GM12801 (cell line): ENCODE measurements at regions not wholly inside any gene's neighbourhood (a gene's known extent, or its start where the extent isn't known, plus 50 kb on each side); places are given as distances from the start of the nearest gene placed in this dataset.

Source experiments
- CTCF ChIP-seq: IDR thresholded peaks from one replicate; pipeline ENCODE4 v1.5.1; 2011; ENCODE audit warnings: control low read depth; ENCODE audit not compliant: insufficient read length; ENCODE audit errors: extremely low read depth

DNA sequence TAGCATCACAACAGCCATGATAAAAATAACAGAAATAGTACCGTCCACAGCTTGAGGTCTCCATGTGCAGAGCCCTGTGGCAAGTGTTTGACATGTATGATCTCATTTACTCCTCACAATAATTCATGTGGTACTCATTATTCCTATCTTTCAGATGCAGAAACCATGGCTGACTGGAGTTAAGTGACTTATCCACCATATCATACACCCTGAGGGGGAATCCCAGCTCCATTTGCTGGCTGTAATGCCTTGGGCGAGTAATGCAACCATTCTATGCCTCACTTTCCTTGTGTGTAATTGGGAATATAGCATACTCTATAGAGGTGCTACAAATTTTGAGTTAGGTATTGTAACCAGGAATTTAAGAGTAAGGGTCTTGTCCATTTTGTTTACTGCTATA, 347.0 kb upstream of the CLINT1 start:
- TF ChIP-seq CTCF: no peak

DNA sequence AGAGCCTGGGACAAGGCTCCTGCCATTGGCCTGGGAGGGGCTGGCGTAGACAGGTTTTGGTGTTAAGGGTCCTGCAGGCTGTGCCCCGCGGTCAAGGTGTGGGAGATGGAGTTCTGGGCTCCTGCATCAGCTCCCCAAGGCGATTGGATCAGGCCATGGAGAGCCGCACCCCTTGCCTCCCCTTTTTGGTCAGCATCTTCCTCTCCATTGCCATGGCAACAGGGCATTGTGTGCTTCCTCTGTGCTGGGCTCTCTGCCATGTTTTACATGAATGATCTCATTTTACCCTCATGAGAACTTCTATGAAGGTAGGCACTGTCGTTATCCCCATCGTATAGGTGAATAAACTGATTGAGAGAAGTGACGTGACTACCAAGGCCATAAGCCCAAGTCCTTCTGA, 344.3 kb upstream of the CLINT1 start:
- TF ChIP-seq CTCF: no peak

GRCh38 chr5:158202801-158203200, 343.9 kb upstream of the CLINT1 start:
- no peak for TF ChIP-seq CTCF

DNA sequence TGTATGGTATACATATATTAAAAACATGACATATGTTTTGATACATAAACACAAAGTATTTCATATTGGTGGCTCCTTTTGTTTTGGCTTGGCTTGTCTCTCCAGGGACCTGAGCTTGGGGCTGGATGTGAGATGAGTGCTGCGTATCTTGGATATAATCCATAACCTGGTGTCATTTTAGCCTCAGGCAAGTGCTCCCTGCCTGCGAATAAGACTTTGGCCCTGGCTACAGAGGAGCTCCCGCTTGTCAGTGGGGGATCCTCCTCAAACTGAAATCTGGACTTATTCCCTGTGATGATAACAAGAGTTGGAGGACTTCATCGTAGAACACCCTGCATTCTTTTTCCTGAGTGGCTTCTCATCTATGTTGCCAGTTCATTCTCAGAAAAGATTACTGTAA, 341.7 kb upstream of the CLINT1 start:
- no peak for TF ChIP-seq CTCF

DNA sequence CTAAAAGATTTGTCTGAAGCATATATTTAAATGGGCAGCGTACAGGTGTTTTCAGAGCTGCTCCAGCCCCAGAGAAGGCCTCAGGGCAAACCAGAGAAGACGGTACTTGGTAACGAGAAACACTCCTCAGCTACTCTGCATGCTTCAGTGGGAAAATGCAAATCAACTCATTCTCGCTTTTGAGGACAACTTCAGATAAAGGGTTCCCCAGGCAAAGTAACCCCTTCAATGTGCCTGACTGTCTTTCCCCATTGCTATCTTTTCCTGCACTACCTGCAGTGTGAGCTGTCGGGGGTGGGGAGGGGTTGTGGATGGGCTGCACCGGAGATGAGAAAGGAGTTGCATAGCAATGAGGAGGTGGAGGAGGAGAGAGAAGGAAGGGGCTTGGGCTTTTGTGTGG, 339.7 kb upstream of the CLINT1 start:
- TF ChIP-seq CTCF: no peak

DNA sequence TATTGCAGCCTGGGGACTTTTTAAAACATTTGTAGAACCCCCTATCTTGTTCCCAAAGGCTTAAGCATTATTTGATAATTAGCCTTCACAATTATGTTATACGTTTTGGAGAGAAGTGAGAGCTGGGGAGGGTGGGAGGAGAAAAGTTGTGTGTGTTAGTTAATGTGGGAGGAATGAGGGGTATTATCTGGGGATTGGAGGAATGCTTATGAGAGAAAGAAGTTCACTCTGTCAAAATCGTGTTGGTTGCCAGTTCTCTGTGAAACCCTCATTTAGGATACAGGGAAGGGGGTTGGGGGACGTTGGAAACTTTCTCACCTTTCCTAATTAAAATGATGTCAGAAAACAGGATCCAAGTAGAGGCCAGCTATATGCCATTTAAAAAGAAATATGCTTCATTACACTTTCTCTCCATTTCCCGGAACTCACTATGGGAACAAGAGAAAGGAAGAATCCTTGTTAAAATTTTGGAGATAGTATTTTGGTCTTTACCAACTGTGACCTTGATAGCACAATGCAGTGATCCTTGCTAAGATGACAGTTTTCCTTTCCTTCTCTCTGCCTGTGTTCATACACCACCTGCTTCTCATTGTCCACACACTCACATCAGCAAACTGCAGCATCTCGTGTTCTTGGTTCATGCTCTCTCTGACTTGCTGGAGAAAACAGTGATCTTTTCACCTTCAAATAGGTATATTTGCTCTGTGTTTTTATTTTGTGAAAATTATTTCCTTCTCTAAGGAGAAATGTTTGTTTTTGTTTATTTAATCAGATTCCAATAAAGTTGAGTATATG, 336.7 kb upstream of the CLINT1 start:
- TF ChIP-seq CTCF: no peak

DNA sequence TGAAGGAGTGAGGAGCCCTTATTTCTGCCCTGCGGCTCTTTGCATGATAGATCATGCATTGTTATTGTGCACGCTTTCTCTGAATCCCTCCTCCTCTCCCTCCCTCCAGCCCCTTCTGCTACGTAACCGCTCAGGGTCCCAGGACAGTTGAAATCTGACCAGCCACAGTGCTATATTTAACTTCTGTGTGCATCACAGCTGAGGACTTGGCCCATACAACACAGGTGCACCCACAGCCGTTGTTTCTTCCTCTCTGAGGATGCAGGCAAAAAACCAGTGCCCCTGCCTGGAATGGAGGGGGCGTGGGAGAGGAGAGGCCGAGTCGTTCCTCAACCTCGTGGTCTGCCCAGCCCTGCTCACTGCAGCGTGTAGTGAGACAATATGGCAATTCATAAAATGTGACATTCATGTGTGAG, 335.6 kb upstream of the CLINT1 start:
- no peak for TF ChIP-seq CTCF
